GM10266 (cell line): ENCODE measurements at regions not wholly inside any gene's neighbourhood (a gene's known extent, or its start where the extent isn't known, plus 50 kb on each side); places are given as distances from the start of the nearest gene placed in this dataset.

ENCODE experiments used
- DNase-seq: peaks from one replicate; pipeline ENCODE4 v3.0.0; 2012; ENCODE audit errors: extremely low spot score
- CTCF ChIP-seq: IDR thresholded peaks from 2 replicates; pipeline ENCODE4 v1.5.1; 2012; ENCODE audit warnings: mild to moderate bottlenecking, low read depth; ENCODE audit not compliant: control insufficient read depth, insufficient read depth; ENCODE audit errors: missing control alignments

- no peak for DNase-seq
- no peak for TF ChIP-seq CTCF
These were observed 120.4 kb upstream of the MEF2A start for GRCh38 chr15:99445272-99445850.

- no peak for TF ChIP-seq CTCF
- no peak for DNase-seq
These were observed 119.0 kb upstream of the MEF2A start for GRCh38 chr15:99446565-99447496.

GRCh38 chr15:99447497-99448371 lies 118.0 kb upstream of the MEF2A start:
- no peak for TF ChIP-seq CTCF
- no peak for DNase-seq

GRCh38 chr15:99449514-99449913 lies 116.3 kb upstream of the MEF2A start:
- no peak for DNase-seq
- TF ChIP-seq CTCF = no peak

GRCh38 chr15:99450896-99451358 lies 114.9 kb upstream of the MEF2A start:
- DNase-seq = no peak
- no peak for TF ChIP-seq CTCF

GRCh38 chr15:99451484-99451883 lies 114.3 kb upstream of the MEF2A start:
- no peak for DNase-seq
- no peak for TF ChIP-seq CTCF
